ENCODE measurements at regions not wholly inside any gene's neighbourhood (a gene's known extent, or its start where the extent isn't known, plus 50 kb on each side); places are given as distances from the start of the nearest gene placed in this dataset.

GRCh38 chr15:87626860-87627259 is 629.7 kb downstream of the NTRK3 start:
- peaks cover 3 to 6% of the 10 kb centered on the region in 2 donors for H3K9me3 Mint-ChIP-seq
- H3K27ac ChIP-seq (ENCODE audit: low read length) = no peak overlapping the region
- 85% methylated on average over 4 of the region's 4 CpGs for WGBS (ENCODE audit: insufficient coverage)
- H3K4me1 Mint-ChIP-seq = no peaks in the 10 kb centered on the region
- H3K9me3 ChIP-seq (ENCODE audit: control insufficient read depth, insufficient read depth, low read length) = no peaks in the 10 kb centered on the region
- no peak for DNase-seq
- H3K4me3 ChIP-seq (ENCODE audit: low read length) = no peak overlapping the region
- no peak for ATAC-seq
- no peaks in the 10 kb centered on the region for H3K27me3 ChIP-seq (ENCODE audit: control insufficient read depth, insufficient read depth, low read length)
- H3K4me1 ChIP-seq (ENCODE audit: control insufficient read depth, insufficient read depth, low read length) = no peaks in the 10 kb centered on the region
- H3K27me3 Mint-ChIP-seq (ENCODE audit: low read depth in 2 of 2) = no peaks in the 10 kb centered on the region
- no peaks in the 10 kb centered on the region for H3K36me3 Mint-ChIP-seq
- no peak overlapping the region for H3K4me3 Mint-ChIP-seq
- no peak overlapping the region for H3K27ac Mint-ChIP-seq
- no peak for TF ChIP-seq CTCF (IDR thresholded peaks at IDR 0.05)
- intact Hi-C loops (cut with micrococcal nuclease) = no loop called here
- no peaks in the 10 kb centered on the region for H3K36me3 ChIP-seq (ENCODE audit: control insufficient read depth, insufficient read depth, low read length)

GRCh38 chr15:87623832-87624231 is 632.7 kb downstream of the NTRK3 start:
- DNase-seq (peak in 1 of 2 donors; percentile 4), ATAC-seq (no peak)
- Histone ChIP-seq H3K27me3 (ENCODE audit: control insufficient read depth, insufficient read depth, low read length) (no peaks in the 10 kb centered on the region), H3K36me3 (ENCODE audit: control insufficient read depth, insufficient read depth, low read length) (no peaks in the 10 kb centered on the region), H3K9me3 (ENCODE audit: control insufficient read depth, insufficient read depth, low read length) (no peaks in the 10 kb centered on the region), H3K27ac (ENCODE audit: low read length) (no peak overlapping the region), H3K4me1 (ENCODE audit: control insufficient read depth, insufficient read depth, low read length) (no peaks in the 10 kb centered on the region), H3K4me3 (ENCODE audit: low read length) (no peak overlapping the region)
- 66% methylated on average over 6 of the region's 6 CpGs for WGBS (ENCODE audit: insufficient coverage)
- Mint-ChIP-seq H3K9me3 (peaks cover 4 to 5% of the 10 kb centered on the region in 2 donors), H3K27ac (no peak overlapping the region), H3K4me1 (no peaks in the 10 kb centered on the region), H3K36me3 (no peaks in the 10 kb centered on the region), H3K4me3 (no peak overlapping the region), H3K27me3 (ENCODE audit: low read depth in 2 of 2) (no peaks in the 10 kb centered on the region)
- TF ChIP-seq CTCF (IDR thresholded peaks at IDR 0.05) = no peak
- intact Hi-C loops (cut with micrococcal nuclease) = no loop called here

DNA sequence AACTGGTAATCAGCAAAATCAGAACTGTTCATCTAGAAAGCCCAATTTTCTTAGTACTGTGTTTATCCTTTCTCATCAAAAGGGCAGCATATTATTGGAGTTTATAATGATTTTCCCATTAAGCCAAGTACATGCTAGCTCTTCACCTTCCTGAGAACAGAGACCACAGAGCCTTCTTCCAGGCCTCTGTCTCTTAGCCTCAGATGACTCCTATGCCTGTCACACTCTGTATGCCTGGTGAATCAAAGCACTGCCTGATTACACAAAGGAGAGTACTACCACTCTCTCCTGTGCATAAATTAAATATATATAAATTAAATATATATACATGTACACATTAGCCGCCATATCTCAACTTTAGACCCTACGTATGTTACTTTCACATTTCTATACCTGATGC is 636.1 kb downstream of the NTRK3 start:
- H3K4me1 ChIP-seq (ENCODE audit: control insufficient read depth, insufficient read depth, low read length) = no peaks in the 10 kb centered on the region
- no CpG with 5 or more reads among the region's 2 CpGs for WGBS (ENCODE audit: insufficient coverage)
- H3K9me3 ChIP-seq (ENCODE audit: control insufficient read depth, insufficient read depth, low read length) = no peaks in the 10 kb centered on the region
- no peaks in the 10 kb centered on the region for H3K27me3 ChIP-seq (ENCODE audit: control insufficient read depth, insufficient read depth, low read length)
- intact Hi-C loops (cut with micrococcal nuclease) = no loop called here
- H3K27ac Mint-ChIP-seq = no peak overlapping the region
- DNase-seq = no peak
- no peak overlapping the region for H3K27ac ChIP-seq (ENCODE audit: low read length)
- no peaks in the 10 kb centered on the region for H3K36me3 ChIP-seq (ENCODE audit: control insufficient read depth, insufficient read depth, low read length)
- ATAC-seq = no peak
- no peaks in the 10 kb centered on the region for H3K27me3 Mint-ChIP-seq (ENCODE audit: low read depth in 2 of 2)
- H3K4me1 Mint-ChIP-seq = no peaks in the 10 kb centered on the region
- H3K36me3 Mint-ChIP-seq = no peaks in the 10 kb centered on the region
- H3K4me3 Mint-ChIP-seq = no peak overlapping the region
- peaks cover 2 to 4% of the 10 kb centered on the region in 2 donors for H3K9me3 Mint-ChIP-seq
- H3K4me3 ChIP-seq (ENCODE audit: low read length) = no peak overlapping the region
- TF ChIP-seq CTCF (IDR thresholded peaks at IDR 0.05) = no peak

DNA sequence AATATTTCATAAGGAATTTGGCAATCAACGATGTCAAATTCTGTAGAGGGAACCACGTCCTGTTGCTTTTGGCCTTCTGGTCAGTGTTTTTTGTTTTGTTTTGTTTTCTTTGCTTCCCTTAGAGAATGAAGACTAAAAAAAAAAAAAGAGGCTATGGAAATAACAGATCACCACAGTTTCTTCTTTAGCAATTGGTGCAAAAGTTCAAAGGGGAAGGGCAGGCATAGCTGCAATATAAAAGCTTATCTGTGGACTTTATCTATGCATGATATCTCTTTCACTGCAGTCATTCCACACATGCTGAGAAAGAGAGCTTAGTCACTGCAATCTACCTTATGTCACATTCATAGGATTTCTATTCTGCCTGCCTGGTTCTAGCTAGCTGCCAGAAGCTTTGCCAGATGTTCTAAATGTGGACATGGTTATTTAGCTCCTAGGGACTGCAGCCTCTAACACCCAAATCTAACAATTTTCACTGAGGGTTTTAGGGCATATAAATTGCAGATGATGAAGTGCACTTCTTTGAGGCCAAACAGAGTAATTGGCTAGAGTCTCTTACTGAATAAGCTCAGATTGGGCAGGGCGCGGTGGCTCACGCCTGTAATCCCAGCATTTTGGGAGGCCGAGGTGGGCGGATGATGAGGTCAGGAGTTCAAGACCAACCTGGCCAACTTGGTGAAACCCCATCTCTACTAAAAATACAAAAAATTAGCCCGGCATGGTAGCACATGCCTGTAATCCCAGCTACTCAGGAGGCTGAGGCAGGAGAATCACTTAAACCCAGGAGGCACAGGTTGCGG is 637.2 kb downstream of the NTRK3 start:
- intact Hi-C loops (cut with micrococcal nuclease) = no loop called here
- no peak overlapping the region for H3K27ac ChIP-seq (ENCODE audit: low read length)
- ATAC-seq (peak in 1 of 3 donors; percentile 44), DNase-seq (no peak)
- H3K4me3 ChIP-seq (ENCODE audit: low read length) = no peak overlapping the region
- H3K27me3 ChIP-seq (ENCODE audit: control insufficient read depth, insufficient read depth, low read length) = no peaks in the 10 kb centered on the region
- H3K36me3 Mint-ChIP-seq = no peaks in the 10 kb centered on the region
- no peaks in the 10 kb centered on the region for H3K4me1 ChIP-seq (ENCODE audit: control insufficient read depth, insufficient read depth, low read length)
- no peaks in the 10 kb centered on the region for H3K4me1 Mint-ChIP-seq
- H3K9me3 Mint-ChIP-seq = peaks cover 4% of the 10 kb centered on the region in 2 donors
- no peak overlapping the region for H3K4me3 Mint-ChIP-seq
- no peaks in the 10 kb centered on the region for H3K9me3 ChIP-seq (ENCODE audit: control insufficient read depth, insufficient read depth, low read length)
- 81% methylated on average over 9 of the region's 9 CpGs for WGBS (ENCODE audit: insufficient coverage)
- no peak for TF ChIP-seq CTCF (IDR thresholded peaks at IDR 0.05)
- no peaks in the 10 kb centered on the region for H3K27me3 Mint-ChIP-seq (ENCODE audit: low read depth in 2 of 2)
- H3K36me3 ChIP-seq (ENCODE audit: control insufficient read depth, insufficient read depth, low read length) = no peaks in the 10 kb centered on the region
- no peak overlapping the region for H3K27ac Mint-ChIP-seq

Measured in natural killer cell (primary cell).